ENCODE measurements at regions not wholly inside any gene's neighbourhood (a gene's known extent, or its start where the extent isn't known, plus 50 kb on each side); places are given as distances from the start of the nearest gene placed in this dataset.

GRCh38 chr5:4124221-4124970 lies 528.8 kb downstream of the IRX1 start:
- no peak for DNase-seq (ENCODE audit: low spot score in 2 of 2)
- intact Hi-C loops (cut with DNase I), result loop anchor here (10.0 kb wide), 1 partner anchor 690 kb away; no protein-coding TSS in a partner anchor
- H3K27ac ChIP-seq, result no peak overlapping the region
- no peaks in the 10 kb centered on the region for H3K9me3 ChIP-seq
- H3K27me3 ChIP-seq, result no peaks in the 10 kb centered on the region
- no peaks in the 10 kb centered on the region for H3K4me1 ChIP-seq
- no peaks in the 10 kb centered on the region for H3K36me3 ChIP-seq
- H3K4me3 ChIP-seq, result no peak overlapping the region
- TF ChIP-seq, protein P1, sequence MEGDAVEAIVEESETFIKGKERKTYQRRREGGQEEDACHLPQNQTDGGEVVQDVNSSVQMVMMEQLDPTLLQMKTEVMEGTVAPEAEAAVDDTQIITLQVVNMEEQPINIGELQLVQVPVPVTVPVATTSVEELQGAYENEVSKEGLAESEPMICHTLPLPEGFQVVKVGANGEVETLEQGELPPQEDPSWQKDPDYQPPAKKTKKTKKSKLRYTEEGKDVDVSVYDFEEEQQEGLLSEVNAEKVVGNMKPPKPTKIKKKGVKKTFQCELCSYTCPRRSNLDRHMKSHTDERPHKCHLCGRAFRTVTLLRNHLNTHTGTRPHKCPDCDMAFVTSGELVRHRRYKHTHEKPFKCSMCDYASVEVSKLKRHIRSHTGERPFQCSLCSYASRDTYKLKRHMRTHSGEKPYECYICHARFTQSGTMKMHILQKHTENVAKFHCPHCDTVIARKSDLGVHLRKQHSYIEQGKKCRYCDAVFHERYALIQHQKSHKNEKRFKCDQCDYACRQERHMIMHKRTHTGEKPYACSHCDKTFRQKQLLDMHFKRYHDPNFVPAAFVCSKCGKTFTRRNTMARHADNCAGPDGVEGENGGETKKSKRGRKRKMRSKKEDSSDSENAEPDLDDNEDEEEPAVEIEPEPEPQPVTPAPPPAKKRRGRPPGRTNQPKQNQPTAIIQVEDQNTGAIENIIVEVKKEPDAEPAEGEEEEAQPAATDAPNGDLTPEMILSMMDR (IDR thresholded peaks at IDR 0.05), result no peak

- intact Hi-C loops (cut with DNase I), result loop anchor here (10.0 kb wide), 1 partner anchor 694 kb away; no protein-coding TSS in a partner anchor
- Histone ChIP-seq H3K4me3 (no peak overlapping the region), H3K27me3 (no peaks in the 10 kb centered on the region), H3K27ac (no peak overlapping the region), H3K36me3 (no peaks in the 10 kb centered on the region), H3K9me3 (no peaks in the 10 kb centered on the region), H3K4me1 (no peaks in the 10 kb centered on the region)
- no peak for DNase-seq (ENCODE audit: low spot score in 2 of 2)
- TF ChIP-seq, protein P1 (IDR thresholded peaks at IDR 0.05), result no peak
Observed at GRCh38 chr5:4128994-4129393, 533.4 kb downstream of the IRX1 start.

DNA sequence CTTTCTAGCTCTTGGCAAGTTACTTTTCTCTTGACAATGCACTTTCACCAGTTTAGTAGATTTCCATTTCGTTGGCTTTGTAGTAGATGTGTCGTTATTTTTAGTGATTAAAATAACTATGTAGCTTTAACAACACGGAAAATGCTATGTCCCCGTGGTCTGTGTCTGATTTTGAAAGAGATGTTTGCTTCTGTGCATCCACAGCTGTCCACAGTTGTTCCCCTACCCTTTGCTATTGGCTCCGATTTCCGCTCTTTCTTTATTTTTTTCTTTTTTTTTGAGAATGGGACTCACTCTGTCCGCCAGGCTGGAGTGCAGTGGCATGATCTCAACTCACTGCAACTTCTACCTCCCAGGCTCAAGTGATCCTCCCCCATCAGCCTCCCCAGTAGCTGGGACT lies 533.9 kb downstream of the IRX1 start:
- Histone ChIP-seq H3K27me3 (no peaks in the 10 kb centered on the region), H3K27ac (no peak overlapping the region), H3K4me1 (no peaks in the 10 kb centered on the region), H3K9me3 (no peaks in the 10 kb centered on the region), H3K36me3 (no peaks in the 10 kb centered on the region), H3K4me3 (no peak overlapping the region)
- no peak for DNase-seq (ENCODE audit: low spot score in 2 of 2)
- intact Hi-C loops (cut with DNase I), result loop anchor here (10.0 kb wide), 1 partner anchor 695 kb away; no protein-coding TSS in a partner anchor
- TF ChIP-seq, protein P1 (IDR thresholded peaks at IDR 0.05), result no peak

DNA sequence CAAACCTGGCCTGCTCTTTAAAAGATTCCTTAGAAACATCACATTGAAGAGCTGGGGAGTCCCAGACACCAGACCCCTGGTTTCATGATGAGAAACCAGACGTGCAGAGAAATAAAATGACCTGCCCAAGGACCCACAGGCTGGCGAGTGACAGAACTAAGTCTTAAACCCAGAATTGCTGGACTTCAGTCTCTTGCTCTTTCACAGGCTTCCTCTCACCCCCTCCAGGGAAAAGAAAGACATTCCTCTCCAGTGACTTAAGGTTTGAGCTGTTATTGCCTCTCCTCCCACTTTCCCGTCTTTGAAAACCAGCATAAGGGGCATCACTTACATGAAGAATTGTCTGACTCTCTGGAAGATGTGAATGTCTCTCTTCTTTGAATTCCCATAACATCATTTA lies 535.2 kb downstream of the IRX1 start:
- Histone ChIP-seq H3K9me3 (no peaks in the 10 kb centered on the region), H3K4me1 (no peaks in the 10 kb centered on the region), H3K36me3 (no peaks in the 10 kb centered on the region), H3K27me3 (no peaks in the 10 kb centered on the region), H3K27ac (no peak overlapping the region), H3K4me3 (no peak overlapping the region)
- intact Hi-C loops (cut with DNase I), result no loop called here
- no peak for DNase-seq (ENCODE audit: low spot score in 2 of 2)
- TF ChIP-seq, protein P1 (IDR thresholded peaks at IDR 0.05), result no peak

DNA sequence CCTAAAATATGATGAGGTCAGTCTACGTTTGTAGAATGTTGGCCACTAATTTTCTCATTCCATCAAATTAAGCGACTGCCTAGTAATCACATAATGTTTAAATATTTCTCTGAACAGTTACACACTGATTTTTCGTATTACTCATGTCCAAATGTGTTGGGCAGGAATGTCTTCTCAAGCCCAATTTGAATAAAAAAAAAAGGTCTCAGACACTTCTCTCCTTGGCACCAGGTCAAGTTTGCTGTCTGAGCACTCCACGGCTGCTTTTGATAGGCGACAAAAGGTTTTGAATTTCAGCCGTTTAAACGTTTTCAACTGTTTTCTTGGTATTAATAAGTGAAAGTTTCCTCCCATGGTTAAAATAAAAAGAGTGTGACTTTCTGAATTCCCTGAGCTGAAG lies 542.1 kb downstream of the IRX1 start:
- intact Hi-C loops (cut with DNase I), result no loop called here
- H3K4me3 ChIP-seq, result no peak overlapping the region
- no peak overlapping the region for H3K27ac ChIP-seq
- no peaks in the 10 kb centered on the region for H3K9me3 ChIP-seq
- H3K36me3 ChIP-seq, result no peaks in the 10 kb centered on the region
- DNase-seq (ENCODE audit: low spot score in 2 of 2), result no peak
- H3K27me3 ChIP-seq, result no peaks in the 10 kb centered on the region
- TF ChIP-seq, protein P1 (IDR thresholded peaks at IDR 0.05), result no peak
- H3K4me1 ChIP-seq, result no peaks in the 10 kb centered on the region
